HepG2 (cell line): ENCODE measurements at regions not wholly inside any gene's neighbourhood (a gene's known extent, or its start where the extent isn't known, plus 50 kb on each side); places are given as distances from the start of the nearest gene placed in this dataset.
"Not testable (repeated sequence)": the region's sequence is repeated elsewhere in the genome, so short reads cannot be mapped to it uniquely, and the experiment has no call there.

Experiments used
- ATAC-seq: fragments of 200-7000 bp; cut with Tn5 transposase; 3 replicates; pipeline ENCODE4 v1.9.1; 2020; ENCODE audit warnings: mild to moderate bottlenecking, moderate library complexity
- BruUV-seq: library from RNA; stranded (reverse); fragments of 400-500 nt; replicated peaks from 2 replicates; lab custom pipeline; 2021; lab: Mats Ljungman, UMichigan
- CTCF ChIA-PET: fragments of 300-600 bp; formaldehyde crosslinking; extraction: SDS; loops from one replicate; lab custom pipeline; 2021; ENCODE audit warnings: low total read pairs, inconsistent platforms, low intra/inter-chr PET ratio; lab: Yijun Ruan, JAX
- POLR2A ChIA-PET: fragments of 350-600 bp; sonication (Branson Sonifier 250); formaldehyde crosslinking; loops from one replicate; lab custom pipeline; 2020; ENCODE audit warnings: antibody characterized with exemption, inconsistent platforms; lab: Yijun Ruan, JAX
- DNase-seq: peaks from one replicate; pipeline ENCODE4 v3.0.0-alpha.2; 2015; ENCODE audit warnings: low spot score
- FAIRE-seq: peaks from 3 replicates; lab custom pipeline; 2011; peaks lifted over from hg19 to GRCh38; lab: Jason Lieb, UNC
- H2AFZ ChIP-seq: one replicate; pipeline ENCODE4 v1.6.1; 2011; ENCODE audit warnings: low read length, inconsistent platforms
- H3K27ac ChIP-seq: fragments of 300-600 bp; 3 replicates; pipeline ENCODE4 v1.8.0; 2011; ENCODE audit warnings: mixed run types, mild to moderate bottlenecking, mixed read lengths, low read length, inconsistent platforms; ENCODE audit not compliant: insufficient read depth; ENCODE audit errors: extremely low read length
- H3K27me3 ChIP-seq, 2 experiments: fragments of 200-600 bp in 1 of 2; 2 replicates in 1 of 2; 3 replicates in 1 of 2; pipeline versions ENCODE4 v1.6.0 to v1.8.0; 2011; ENCODE audit warnings: low read length in 2 of 2, mild to moderate bottlenecking in 2 of 2, moderate library complexity in 2 of 2, inconsistent platforms in 1 of 2; ENCODE audit not compliant: insufficient read depth in 2 of 2, control insufficient read depth in 1 of 2
- H3K36me3 ChIP-seq, 2 experiments: fragments of 200-600 bp in 1 of 2; replicated peaks in 1 of 2; 2 replicates in 1 of 2; 3 replicates in 1 of 2; pipeline versions ENCODE4 v1.5.1 to v1.8.0; 2011; ENCODE audit warnings: low read length in 2 of 2, inconsistent platforms in 1 of 2; ENCODE audit not compliant: insufficient read depth in 2 of 2, control insufficient read depth in 1 of 2
- H3K4me1 ChIP-seq: 2 replicates; pipeline ENCODE4 v1.5.1; 2012; ENCODE audit warnings: low read length, inconsistent platforms; ENCODE audit not compliant: insufficient read depth
- H3K4me2 ChIP-seq: 2 replicates; pipeline ENCODE4 v1.6.0; 2011; ENCODE audit warnings: low read depth, low read length, inconsistent platforms
- H3K4me3 ChIP-seq, 3 experiments: fragments of 200-600 bp in 1 of 3; sonication (generic), shearing (Covaris generic) in 1 of 3; replicated peaks in 1 of 3; 2 replicates each; pipeline ENCODE4 v1.5.1; 2011 to 2016; ENCODE audit warnings: low read length in 3 of 3, inconsistent platforms in 2 of 3, low read depth in 2 of 3, mild to moderate bottlenecking in 2 of 3, control low read depth in 1 of 3, mixed read lengths in 1 of 3; ENCODE audit not compliant: insufficient read depth in 1 of 3
- H3K79me2 ChIP-seq: one replicate; pipeline ENCODE4 v1.6.1; 2011; ENCODE audit warnings: low read length, inconsistent platforms; ENCODE audit not compliant: insufficient read depth
- H3K9ac ChIP-seq: 2 replicates; pipeline ENCODE4 v1.6.0; 2011; ENCODE audit warnings: mild to moderate bottlenecking, low read depth, low read length, inconsistent platforms; ENCODE audit not compliant: insufficient read depth
- H3K9me3 ChIP-seq: 2 replicates; pipeline ENCODE4 v1.5.1; 2012; ENCODE audit warnings: mild to moderate bottlenecking, low read length
- H4K20me1 ChIP-seq: 2 replicates; pipeline ENCODE4 v1.6.0; 2011; ENCODE audit warnings: inconsistent platforms, mild to moderate bottlenecking, low read length, moderate library complexity; ENCODE audit not compliant: insufficient read depth
- SETDB1 ChIP-seq: sonication (generic); formaldehyde crosslinking; IDR thresholded peaks from 2 replicates; pipeline ENCODE4 v1.5.1; 2020; ENCODE audit warnings: missing genetic modification reagents, mild to moderate bottlenecking, borderline replicate concordance
- ZNF816 ChIP-seq: sonication (generic); formaldehyde crosslinking; IDR thresholded peaks from 2 replicates; pipeline ENCODE4 v1.8.0; 2022; ENCODE audit warnings: missing genetic modification reagents, mild to moderate bottlenecking, borderline replicate concordance
- WGBS: methylation state at CpG from one replicate; pipeline ENCODE4 v1.1.6; 2017; ENCODE audit warnings: low lambda C conversion rate; 5-methylcytosine and 5-hydroxymethylcytosine counted together
- in situ Hi-C: cut with HindIII; loops from 2 replicates; pipeline ENCODE4 v1.10.0; 2017; ENCODE audit warnings: low pct_unique_long_range_greater_than_20kb; ENCODE audit not compliant: extremely low pct_ligation_motif_present
- intact Hi-C: fragments of 100-400 bp; cut with micrococcal nuclease; formaldehyde crosslinking; loops from one replicate; pipeline ENCODE4 v1.10.0; 2022; ENCODE audit not compliant: unreplicated experiment

DNA sequence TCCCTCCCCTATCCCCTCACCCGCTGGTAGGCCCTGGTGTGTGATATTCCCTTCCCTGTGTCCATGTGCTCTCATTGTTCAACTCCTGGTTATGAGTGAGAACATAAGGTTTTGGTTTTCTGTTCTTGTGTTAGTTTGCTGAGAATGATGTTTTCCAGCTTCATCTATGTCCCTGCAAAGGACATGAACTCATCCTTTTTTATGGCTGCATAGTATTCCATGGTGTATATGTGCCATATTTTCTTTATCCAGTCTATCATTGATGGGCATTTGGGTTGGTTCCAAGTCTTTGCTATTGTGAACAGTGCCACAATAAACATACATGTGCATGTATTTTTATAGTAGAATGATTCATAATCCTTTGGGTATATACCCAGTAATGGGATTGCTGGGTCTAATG is 217.8 kb downstream of the TLE3 start:
- FAIRE-seq, H3K9ac ChIP-seq, H3K9me3 ChIP-seq, POLR2A ChIA-PET, CTCF ChIA-PET, DNase-seq, in situ Hi-C loops, H3K36me3 ChIP-seq, BruUV-seq, H2AFZ ChIP-seq, H3K27ac ChIP-seq, H3K79me2 ChIP-seq, H4K20me1 ChIP-seq, H3K4me3 ChIP-seq, H3K4me2 ChIP-seq, H3K4me1 ChIP-seq, ATAC-seq, intact Hi-C loops: not testable (repeated sequence)
- H3K27me3 ChIP-seq = peaks cover 0 to 15% of the 10 kb centered on the region in 2 experiments; a peak in 2 of 5 replicates
- WGBS = 0% methylated on average over 1 of the region's 1 CpG

DNA sequence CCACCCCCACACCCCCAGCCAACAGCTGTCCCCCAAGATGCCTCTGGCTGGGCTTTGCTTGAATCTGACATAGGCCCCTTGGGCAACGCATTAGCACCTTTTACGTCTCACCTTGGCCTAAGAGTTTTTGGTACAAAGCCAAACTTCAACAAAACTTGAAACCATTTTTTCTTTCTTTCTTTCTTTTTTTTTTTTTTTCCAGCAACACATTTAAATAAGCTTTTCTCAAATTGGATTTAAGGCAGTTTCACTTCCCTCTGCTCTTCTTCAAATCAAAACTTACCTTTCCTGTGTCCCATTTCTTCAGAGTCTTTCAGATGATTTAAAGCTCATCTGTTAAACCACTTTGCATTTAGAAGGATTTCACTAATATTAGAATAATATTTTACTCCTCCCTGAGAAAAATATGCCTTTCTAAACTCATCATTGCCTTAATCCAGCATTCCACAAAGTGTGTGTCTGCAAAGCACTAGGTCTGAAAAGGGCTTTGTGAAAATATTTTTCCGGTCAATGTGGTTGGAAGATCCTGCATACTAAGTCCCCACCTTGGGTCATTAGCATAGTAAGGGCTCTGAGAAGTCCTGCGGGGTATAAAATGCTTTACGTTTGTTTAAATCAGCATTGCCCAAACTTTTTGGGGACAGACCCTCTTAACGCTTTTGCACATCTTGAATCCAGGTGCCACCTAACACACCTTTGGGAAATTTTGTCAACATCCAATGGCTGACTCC is 217.0 kb downstream of the TLE3 start:
- Histone ChIP-seq H3K9me3 (no peaks in the 10 kb centered on the region), H3K9ac (no peak overlapping the region), H3K4me2 (no peak overlapping the region), H3K4me3 (no peak overlapping the region), H3K36me3 (no peaks in the 10 kb centered on the region), H2AFZ (no peak overlapping the region), H4K20me1 (no peaks in the 10 kb centered on the region), H3K27ac (no peak overlapping the region), H3K27me3 (peaks cover 0 to 15% of the 10 kb centered on the region in 2 experiments; a peak in 2 of 5 replicates), H3K79me2 (no peaks in the 10 kb centered on the region), H3K4me1 (no peaks in the 10 kb centered on the region)
- in situ Hi-C loops = no loop called here
- no TSS peak for BruUV-seq
- no peak for ATAC-seq
- ChIA-PET POLR2A (no interaction called here), CTCF (no interaction called here)
- DNase-seq = no peak
- 47% methylated on average over 6 of the region's 6 CpGs for WGBS
- TF ChIP-seq SETDB1 (CRISPR knock-in tag) (no peak), ZNF816 (CRISPR knock-in tag) (no peak)
- intact Hi-C loops = no loop called here
- no peak for FAIRE-seq
